Natural killer cell (primary cell): ENCODE measurements at regions not wholly inside any gene's neighbourhood (a gene's known extent, or its start where the extent isn't known, plus 50 kb on each side); places are given as distances from the start of the nearest gene placed in this dataset.

Experiments
- ATAC-seq, 3 donors: fragments of 150-1000 bp in 2 of 3; fragments of 200-7000 bp in 1 of 3; cut with Tn5 transposase; 1 replicate in 1 of 3; 2 replicates in 2 of 3; pipeline ENCODE4 v1.10.0; 2021; ENCODE audit warnings: mild to moderate bottlenecking in 2 of 3, moderate library complexity in 2 of 3
- DNase-seq, 2 donors: peaks; one replicate each; pipeline versions ENCODE4 v3.0.0 to v3.0.0-alpha.2; 2013 to 2021; ENCODE audit warnings: mixed read lengths in 1 of 2
- H3K27ac ChIP-seq: one replicate; pipeline ENCODE4 v1.5.1; 2013; ENCODE audit warnings: mild to moderate bottlenecking, low read length
- H3K27me3 ChIP-seq: one replicate; pipeline ENCODE4 v1.6.1; 2013; ENCODE audit warnings: low read length; ENCODE audit not compliant: control insufficient read depth, insufficient read depth
- H3K36me3 ChIP-seq: one replicate; pipeline ENCODE4 v1.6.1; 2013; ENCODE audit warnings: low read length; ENCODE audit not compliant: control insufficient read depth, insufficient read depth
- H3K4me1 ChIP-seq: one replicate; pipeline ENCODE4 v1.6.1; 2013; ENCODE audit warnings: low read length; ENCODE audit not compliant: control insufficient read depth, insufficient read depth
- H3K4me3 ChIP-seq: one replicate; pipeline ENCODE4 v1.5.1; 2013; ENCODE audit warnings: low read length
- H3K9me3 ChIP-seq: one replicate; pipeline ENCODE4 v1.6.1; 2013; ENCODE audit warnings: low read length; ENCODE audit not compliant: control insufficient read depth, insufficient read depth
- H3K27ac Mint-ChIP-seq, 2 donors: one replicate each; pipeline ENCODE4 v1.8.0; 2022; ENCODE audit warnings: mild to moderate bottlenecking in 2 of 2, mixed read lengths in 2 of 2, moderate library complexity in 1 of 2
- H3K27me3 Mint-ChIP-seq, 2 donors: one replicate each; pipeline ENCODE4 v1.8.0; 2022; ENCODE audit warnings: low read depth in 2 of 2, mixed read lengths in 2 of 2
- H3K36me3 Mint-ChIP-seq: one replicate; pipeline ENCODE4 v1.8.0; 2022; ENCODE audit warnings: mixed read lengths
- H3K4me1 Mint-ChIP-seq, 2 donors: one replicate each; pipeline ENCODE4 v1.8.0; 2022; ENCODE audit warnings: mixed read lengths in 2 of 2
- H3K4me3 Mint-ChIP-seq: one replicate; pipeline ENCODE4 v1.8.0; 2022; ENCODE audit warnings: mild to moderate bottlenecking, moderate library complexity, mixed read lengths
- H3K9me3 Mint-ChIP-seq, 2 donors: one replicate each; pipeline ENCODE4 v1.8.0; 2022; ENCODE audit warnings: mixed read lengths in 2 of 2
- WGBS: methylation state at CpG from one replicate; pipeline ENCODE4 v1.1.7; 2013; ENCODE audit warnings: missing lambda C conversion rate; ENCODE audit not compliant: insufficient coverage; 5-methylcytosine and 5-hydroxymethylcytosine counted together
- intact Hi-C: fragments of 100-400 bp; cut with micrococcal nuclease; formaldehyde crosslinking; loops from one replicate; pipeline ENCODE4 v1.14.2; 2022
- TF ChIP-seq, protein P1 (sequence below): fragments of 200-600 bp; IDR thresholded peaks from one replicate; pipeline ENCODE4 v1.8.0; 2022; ENCODE audit warnings: antibody characterized with exemption

DNA sequence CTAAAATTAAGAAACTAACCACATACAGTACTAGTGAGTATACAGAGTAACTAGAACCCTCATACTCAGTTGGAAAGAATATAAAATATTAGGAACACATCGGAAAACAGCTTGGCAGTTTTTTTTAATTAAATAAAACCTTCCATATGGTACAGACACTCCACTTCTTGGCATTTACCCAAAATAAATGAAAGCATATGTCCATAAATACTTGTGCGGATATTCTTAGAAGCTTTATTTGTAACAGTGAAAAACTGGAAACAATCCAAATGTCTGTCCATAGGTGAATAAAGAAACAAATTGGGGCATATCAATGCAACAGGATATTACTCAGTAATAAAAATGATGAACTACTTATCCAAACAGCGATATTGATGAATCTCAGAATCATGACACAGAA lies 410.0 kb downstream of the HTR7 start:
- no peaks in the 10 kb centered on the region for H3K9me3 ChIP-seq
- no peak overlapping the region for H3K4me3 Mint-ChIP-seq
- no peak overlapping the region for H3K4me3 ChIP-seq
- no peaks in the 10 kb centered on the region for H3K36me3 Mint-ChIP-seq
- H3K4me1 Mint-ChIP-seq, result no peaks in the 10 kb centered on the region
- 100% methylated on average over 1 of the region's 3 CpGs for WGBS
- no peak for DNase-seq
- intact Hi-C loops, result no loop called here
- no peak for ATAC-seq
- H3K9me3 Mint-ChIP-seq, result peaks cover 5 to 23% of the 10 kb centered on the region in 2 donors
- no peak overlapping the region for H3K27ac Mint-ChIP-seq
- no peaks in the 10 kb centered on the region for H3K4me1 ChIP-seq
- H3K27me3 ChIP-seq, result no peaks in the 10 kb centered on the region
- no peaks in the 10 kb centered on the region for H3K27me3 Mint-ChIP-seq
- H3K27ac ChIP-seq, result no peak overlapping the region
- TF ChIP-seq, protein P1, sequence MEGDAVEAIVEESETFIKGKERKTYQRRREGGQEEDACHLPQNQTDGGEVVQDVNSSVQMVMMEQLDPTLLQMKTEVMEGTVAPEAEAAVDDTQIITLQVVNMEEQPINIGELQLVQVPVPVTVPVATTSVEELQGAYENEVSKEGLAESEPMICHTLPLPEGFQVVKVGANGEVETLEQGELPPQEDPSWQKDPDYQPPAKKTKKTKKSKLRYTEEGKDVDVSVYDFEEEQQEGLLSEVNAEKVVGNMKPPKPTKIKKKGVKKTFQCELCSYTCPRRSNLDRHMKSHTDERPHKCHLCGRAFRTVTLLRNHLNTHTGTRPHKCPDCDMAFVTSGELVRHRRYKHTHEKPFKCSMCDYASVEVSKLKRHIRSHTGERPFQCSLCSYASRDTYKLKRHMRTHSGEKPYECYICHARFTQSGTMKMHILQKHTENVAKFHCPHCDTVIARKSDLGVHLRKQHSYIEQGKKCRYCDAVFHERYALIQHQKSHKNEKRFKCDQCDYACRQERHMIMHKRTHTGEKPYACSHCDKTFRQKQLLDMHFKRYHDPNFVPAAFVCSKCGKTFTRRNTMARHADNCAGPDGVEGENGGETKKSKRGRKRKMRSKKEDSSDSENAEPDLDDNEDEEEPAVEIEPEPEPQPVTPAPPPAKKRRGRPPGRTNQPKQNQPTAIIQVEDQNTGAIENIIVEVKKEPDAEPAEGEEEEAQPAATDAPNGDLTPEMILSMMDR, result no peak
- H3K36me3 ChIP-seq, result no peaks in the 10 kb centered on the region

DNA sequence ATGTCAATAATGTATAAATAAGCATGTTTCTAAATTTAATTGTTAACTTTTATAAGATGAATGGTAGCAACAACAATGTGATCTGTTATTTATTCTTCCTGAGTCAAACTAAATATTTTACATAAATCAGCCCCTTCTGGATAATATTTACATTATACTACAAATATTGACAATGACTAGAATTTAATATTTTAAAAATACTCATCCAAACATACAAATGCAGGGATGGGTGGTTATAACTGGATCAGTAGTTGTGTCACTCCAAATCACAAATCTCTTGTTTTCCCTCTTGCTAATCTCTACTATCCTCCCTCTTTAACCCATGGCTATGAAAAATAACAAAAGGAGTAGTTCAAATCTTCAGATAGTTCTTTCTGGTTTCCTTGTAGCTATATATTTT lies 407.0 kb downstream of the HTR7 start:
- Mint-ChIP-seq H3K4me1 (no peaks in the 10 kb centered on the region), H3K4me3 (no peak overlapping the region), H3K27me3 (no peaks in the 10 kb centered on the region), H3K9me3 (peaks cover 6 to 25% of the 10 kb centered on the region in 2 donors), H3K27ac (no peak overlapping the region), H3K36me3 (no peaks in the 10 kb centered on the region)
- H3K27ac ChIP-seq, result no peak overlapping the region
- TF ChIP-seq, protein P1, result no peak
- ATAC-seq (no peak), DNase-seq (no peak)
- no peaks in the 10 kb centered on the region for H3K4me1 ChIP-seq
- H3K4me3 ChIP-seq, result no peak overlapping the region
- no peaks in the 10 kb centered on the region for H3K9me3 ChIP-seq
- no peaks in the 10 kb centered on the region for H3K27me3 ChIP-seq
- intact Hi-C loops, result no loop called here
- H3K36me3 ChIP-seq, result no peaks in the 10 kb centered on the region

DNA sequence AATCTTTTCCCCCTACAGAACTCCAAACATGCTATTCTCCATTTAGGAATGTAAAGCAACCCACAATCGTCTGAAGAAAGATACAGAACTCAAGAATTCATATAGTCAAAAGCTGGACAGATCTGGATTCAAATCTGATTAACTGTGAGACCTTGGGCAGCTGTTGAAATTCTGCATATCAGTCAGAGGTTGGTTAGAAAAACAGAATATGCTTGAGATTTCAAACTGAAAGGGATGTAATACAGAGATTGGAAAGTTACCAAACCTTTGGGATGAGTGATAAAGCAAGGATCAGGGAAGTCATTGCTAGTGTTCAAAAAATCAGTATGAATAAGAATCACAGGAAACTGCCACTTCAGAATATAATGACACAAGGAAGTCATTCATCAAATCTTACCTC lies 406.6 kb downstream of the HTR7 start:
- TF ChIP-seq, protein P1, result no peak
- H3K9me3 Mint-ChIP-seq, result peaks cover 6 to 25% of the 10 kb centered on the region in 2 donors

GRCh38 chr10:90458054-90458453 lies 399.8 kb downstream of the HTR7 start:
- H3K4me1 ChIP-seq, result no peaks in the 10 kb centered on the region
- no peaks in the 10 kb centered on the region for H3K4me1 Mint-ChIP-seq
- ATAC-seq (no peak), DNase-seq (no peak)
- no peaks in the 10 kb centered on the region for H3K36me3 ChIP-seq
- no peak overlapping the region for H3K4me3 Mint-ChIP-seq
- H3K27me3 Mint-ChIP-seq, result no peaks in the 10 kb centered on the region
- H3K27ac Mint-ChIP-seq, result no peak overlapping the region
- no peaks in the 10 kb centered on the region for H3K9me3 ChIP-seq
- no peaks in the 10 kb centered on the region for H3K36me3 Mint-ChIP-seq
- no peak overlapping the region for H3K27ac ChIP-seq
- 67% methylated on average over 1 of the region's 1 CpG for WGBS
- TF ChIP-seq, protein P1, result no peak
- H3K9me3 Mint-ChIP-seq, result peaks cover 9 to 18% of the 10 kb centered on the region in 2 donors
- no peak overlapping the region for H3K4me3 ChIP-seq
- intact Hi-C loops, result no loop called here
- no peaks in the 10 kb centered on the region for H3K27me3 ChIP-seq

More for the DNA sequence above, 406.6 kb downstream of the HTR7 start:
- no peaks in the 10 kb centered on the region for H3K4me1 Mint-ChIP-seq
- WGBS, result no CpG with 5 or more reads among the region's 1 CpG
- no peak overlapping the region for H3K27ac ChIP-seq
- no peak overlapping the region for H3K4me3 Mint-ChIP-seq
- H3K27me3 Mint-ChIP-seq, result no peaks in the 10 kb centered on the region
- H3K4me3 ChIP-seq, result no peak overlapping the region
- H3K27ac Mint-ChIP-seq, result no peak overlapping the region
- ATAC-seq (no peak), DNase-seq (no peak)
- H3K36me3 ChIP-seq, result no peaks in the 10 kb centered on the region
- H3K9me3 ChIP-seq, result no peaks in the 10 kb centered on the region
- no peaks in the 10 kb centered on the region for H3K27me3 ChIP-seq
- intact Hi-C loops, result no loop called here
- H3K4me1 ChIP-seq, result no peaks in the 10 kb centered on the region
- H3K36me3 Mint-ChIP-seq, result no peaks in the 10 kb centered on the region
